ENCODE measurements at regions not wholly inside any gene's neighbourhood (a gene's known extent, or its start where the extent isn't known, plus 50 kb on each side); places are given as distances from the start of the nearest gene placed in this dataset.

- Histone ChIP-seq H3K27ac (ENCODE audit: low read length) (no peak overlapping the region), H2AFZ (ENCODE audit: low read depth, low read length) (no peak overlapping the region), H3K36me3 (ENCODE audit: insufficient read depth, low read length) (no peaks in the 10 kb centered on the region), H3K4me2 (ENCODE audit: low read length) (no peak overlapping the region), H4K20me1 (ENCODE audit: insufficient read depth) (no peaks in the 10 kb centered on the region), H3K79me2 (replicated peaks; ENCODE audit: insufficient read depth, low read length) (no peaks in the 10 kb centered on the region), H3K4me3 (ENCODE audit: low read length) (no peak overlapping the region), H3K9me2 (ENCODE audit: insufficient read depth, low read length) (no peaks in the 10 kb centered on the region), H3F3A (ENCODE audit: insufficient read depth, low read length, poor library complexity, severe bottlenecking) (no peaks in the 10 kb centered on the region), H3K9me3 (ENCODE audit: low read length) (no peaks in the 10 kb centered on the region), H3K27me3 (ENCODE audit: insufficient read depth, low read depth, low read length) (no peaks in the 10 kb centered on the region), H3K9ac (ENCODE audit: low read length) (no peak overlapping the region)
- no peak for TF ChIP-seq MXI1 (conservative IDR thresholded peaks at IDR 0.05; ENCODE audit: poor library complexity, severe bottlenecking)
- TF ChIP-seq CTCF (IDR thresholded peaks at IDR 0.05; ENCODE audit: poor library complexity, severe bottlenecking), result no peak
- no peak for TF ChIP-seq EZH2 (IDR thresholded peaks at IDR 0.05; ENCODE audit: borderline replicate concordance, insufficient read depth, low read length, poor library complexity, severe bottlenecking)
- no peak for TF ChIP-seq REST (IDR thresholded peaks at IDR 0.05; ENCODE audit: borderline replicate concordance)
- no peak for TF ChIP-seq POLR2AphosphoS5 (IDR thresholded peaks at IDR 0.05)
- TF ChIP-seq TAF1 (IDR thresholded peaks at IDR 0.05; ENCODE audit: low read depth), result no peak
- no peak for TF ChIP-seq RAD21 (conservative IDR thresholded peaks at IDR 0.05)
Measured at GRCh38 chr7:10657837-10658236, 315.8 kb upstream of the PHF14 start.

- Histone ChIP-seq H3K27me3 (ENCODE audit: insufficient read depth, low read depth, low read length) (no peaks in the 10 kb centered on the region), H3F3A (ENCODE audit: insufficient read depth, low read length, poor library complexity, severe bottlenecking) (no peaks in the 10 kb centered on the region), H3K4me2 (ENCODE audit: low read length) (no peak overlapping the region), H3K27ac (ENCODE audit: low read length) (no peak overlapping the region), H3K9me3 (ENCODE audit: low read length) (no peaks in the 10 kb centered on the region), H3K4me3 (ENCODE audit: low read length) (no peak overlapping the region), H2AFZ (ENCODE audit: low read depth, low read length) (no peak overlapping the region), H3K79me2 (replicated peaks; ENCODE audit: insufficient read depth, low read length) (no peaks in the 10 kb centered on the region), H3K36me3 (ENCODE audit: insufficient read depth, low read length) (no peaks in the 10 kb centered on the region), H4K20me1 (ENCODE audit: insufficient read depth) (no peaks in the 10 kb centered on the region), H3K9me2 (ENCODE audit: insufficient read depth, low read length) (no peaks in the 10 kb centered on the region), H3K9ac (ENCODE audit: low read length) (no peak overlapping the region)
- TF ChIP-seq RAD21 (conservative IDR thresholded peaks at IDR 0.05) (no peak), SMC3 (conservative IDR thresholded peaks at IDR 0.05; ENCODE audit: poor library complexity) (no peak), EP300 (conservative IDR thresholded peaks at IDR 0.05; ENCODE audit: poor library complexity, severe bottlenecking) (no peak), CTCF (IDR thresholded peaks at IDR 0.05; ENCODE audit: poor library complexity, severe bottlenecking) (no peak), TAF1 (IDR thresholded peaks at IDR 0.05; ENCODE audit: low read depth) (no peak), POLR2AphosphoS5 (IDR thresholded peaks at IDR 0.05) (no peak), MXI1 (conservative IDR thresholded peaks at IDR 0.05; ENCODE audit: poor library complexity, severe bottlenecking) (no peak), REST (IDR thresholded peaks at IDR 0.05; ENCODE audit: borderline replicate concordance) (no peak)
Measured at GRCh38 chr7:10662491-10662890, 311.2 kb upstream of the PHF14 start.

Measured in neural cell (in vitro differentiated cells).